Pancreas (tissue), 10 donors: ENCODE measurements at regions not wholly inside any gene's neighbourhood (a gene's known extent, or its start where the extent isn't known, plus 50 kb on each side); places are given as distances from the start of the nearest gene placed in this dataset.

Experiments
- ATAC-seq, 4 donors: fragments of 200-7000 bp; cut with Tn5 transposase; one replicate each; pipeline versions ENCODE4 v1.8.0 to v1.9.1; 2020; ENCODE audit warnings: mild to moderate bottlenecking in 4 of 4, moderate library complexity in 4 of 4
- DNase-seq, 6 donors: peaks; one replicate each; pipeline ENCODE4 v3.0.0-alpha.2; 2020
- FAIRE-seq: peaks from 2 replicates; lab custom pipeline; 2012; peaks lifted over from hg19 to GRCh38; lab: Jason Lieb, UNC
- H3K27ac ChIP-seq, 4 donors: fragments of 200-600 bp; sonication (generic); 1 replicate in 3 of 4; 2 replicates in 1 of 4; pipeline versions ENCODE4 v1.5.0 to v1.8.0; 2020
- H3K27me3 ChIP-seq, 4 donors: fragments of 200-600 bp; one replicate each; pipeline ENCODE4 v1.8.0; 2021
- H3K36me3 ChIP-seq, 3 donors: fragments of 200-600 bp; sonication (generic) in 1 of 3; one replicate each; pipeline versions ENCODE4 v1.5.0 to v1.8.0; 2020 to 2021
- H3K4me1 ChIP-seq, 3 donors: fragments of 200-600 bp; one replicate each; pipeline ENCODE4 v1.8.0; 2021
- H3K4me3 ChIP-seq, 4 donors: fragments of 200-600 bp; sonication (generic) in 2 of 4; one replicate each; pipeline versions ENCODE4 v1.5.0 to v1.8.0; 2020 to 2021
- H3K9me3 ChIP-seq, 4 donors: fragments of 200-600 bp; one replicate each; pipeline ENCODE4 v1.8.0; 2021
- WGBS, 2 donors: extraction: QIAGEN DNeasy Blood & Tissue Kit; methylation state at CpG; one replicate each; pipeline ENCODE4 v1.1.7; 2013; 5-methylcytosine and 5-hydroxymethylcytosine counted together
- intact Hi-C, 3 donors: fragments of 100-400 bp; cut with DNase I; formaldehyde crosslinking; loops; one replicate each; pipeline versions ENCODE4 v1.11.1 to v1.14.2; 2022
- TF ChIP-seq, protein P1 (sequence below), 4 donors: fragments of 200-600 bp; sonication (generic) in 3 of 4; IDR thresholded peaks; one replicate each; pipeline versions ENCODE4 v1.5.0 to v1.8.0; 2021; ENCODE audit warnings: antibody characterized with exemption in 4 of 4
- donor health status: healthy with polysubstance abuse.
- donor health status: DM: no; HTN: no; CAD: no; lungs with moderate emphysema.
- donor health status: DM: no; HTN: no; CAD: no.
- donor health status: control.
- donor health status: control.
- donor health status: Bipolar disorder and iron deficiency.
- donor health status: DM: yes; HTN: yes; CAD: no.
- donor health status: DM: no; HTN: no; CAD: no.
- donor health status: DM: no; HTN: no; CAD: no.
- donor health status: DM: yes; HTN: yes; CAD: no.

DNA sequence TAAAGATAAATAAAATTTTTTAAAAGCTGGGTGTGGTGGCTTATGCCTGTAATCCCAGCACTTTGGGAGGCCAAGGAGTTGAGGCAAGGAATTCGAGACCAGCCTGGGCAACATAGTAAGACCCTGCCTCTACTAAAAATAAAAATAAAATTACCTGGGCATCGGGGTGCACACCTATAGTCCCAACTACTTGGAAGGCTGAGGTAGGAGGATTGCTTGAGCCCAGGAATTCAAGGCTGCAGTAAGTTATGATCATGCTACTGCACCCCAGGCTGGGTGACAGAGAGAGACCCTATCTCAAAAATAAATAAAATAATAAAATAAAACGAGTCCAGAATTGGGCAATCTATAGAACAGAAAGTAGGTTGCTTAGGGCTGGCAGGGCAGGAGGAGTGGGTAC lies 228.7 kb downstream of the BCAS1 start:
- H3K4me1 ChIP-seq = peaks cover 0 to 7% (median 0%) of the 10 kb centered on the region in 3 donors
- DNase-seq (no peak), FAIRE-seq (no peak), ATAC-seq (no peak)
- no peaks in the 10 kb centered on the region for H3K9me3 ChIP-seq
- no peak overlapping the region for H3K4me3 ChIP-seq
- TF ChIP-seq, protein P1, sequence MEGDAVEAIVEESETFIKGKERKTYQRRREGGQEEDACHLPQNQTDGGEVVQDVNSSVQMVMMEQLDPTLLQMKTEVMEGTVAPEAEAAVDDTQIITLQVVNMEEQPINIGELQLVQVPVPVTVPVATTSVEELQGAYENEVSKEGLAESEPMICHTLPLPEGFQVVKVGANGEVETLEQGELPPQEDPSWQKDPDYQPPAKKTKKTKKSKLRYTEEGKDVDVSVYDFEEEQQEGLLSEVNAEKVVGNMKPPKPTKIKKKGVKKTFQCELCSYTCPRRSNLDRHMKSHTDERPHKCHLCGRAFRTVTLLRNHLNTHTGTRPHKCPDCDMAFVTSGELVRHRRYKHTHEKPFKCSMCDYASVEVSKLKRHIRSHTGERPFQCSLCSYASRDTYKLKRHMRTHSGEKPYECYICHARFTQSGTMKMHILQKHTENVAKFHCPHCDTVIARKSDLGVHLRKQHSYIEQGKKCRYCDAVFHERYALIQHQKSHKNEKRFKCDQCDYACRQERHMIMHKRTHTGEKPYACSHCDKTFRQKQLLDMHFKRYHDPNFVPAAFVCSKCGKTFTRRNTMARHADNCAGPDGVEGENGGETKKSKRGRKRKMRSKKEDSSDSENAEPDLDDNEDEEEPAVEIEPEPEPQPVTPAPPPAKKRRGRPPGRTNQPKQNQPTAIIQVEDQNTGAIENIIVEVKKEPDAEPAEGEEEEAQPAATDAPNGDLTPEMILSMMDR (IDR thresholded peaks at IDR 0.05) = no peak
- H3K27me3 ChIP-seq = no peaks in the 10 kb centered on the region
- intact Hi-C loops = no loop called here
- no peak overlapping the region for H3K27ac ChIP-seq
- H3K36me3 ChIP-seq = no peaks in the 10 kb centered on the region
- WGBS, 2 donors = 56 to 59% methylated on average over 3 of the region's 3 CpGs

DNA sequence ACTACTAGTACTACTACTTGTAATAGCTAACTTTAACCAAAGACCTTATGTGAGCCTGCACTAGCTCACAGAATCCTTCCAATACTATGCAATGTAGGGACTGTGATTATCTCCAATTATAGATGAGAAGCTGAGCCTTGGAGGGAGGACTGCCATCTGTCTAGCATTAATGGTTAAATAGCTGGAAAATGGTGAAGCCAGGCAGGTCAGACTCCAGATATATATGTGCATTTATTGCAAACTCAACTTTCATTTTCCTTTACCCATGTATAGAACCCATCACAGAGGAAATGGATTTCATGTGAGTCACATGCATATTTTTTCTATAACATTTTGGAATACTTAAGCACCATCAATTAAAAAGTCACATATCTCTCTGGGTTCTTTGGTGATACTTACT lies 229.9 kb downstream of the BCAS1 start:
- H3K9me3 ChIP-seq = no peaks in the 10 kb centered on the region
- H3K4me3 ChIP-seq = no peak overlapping the region
- no peak for DNase-seq
- TF ChIP-seq, protein P1 (IDR thresholded peaks at IDR 0.05) = no peak
- H3K27ac ChIP-seq = no peak overlapping the region
- peaks cover 0 to 7% (median 0%) of the 10 kb centered on the region in 3 donors for H3K4me1 ChIP-seq
- no peaks in the 10 kb centered on the region for H3K27me3 ChIP-seq
- FAIRE-seq = no peak
- no peak for ATAC-seq
- H3K36me3 ChIP-seq = no peaks in the 10 kb centered on the region
- intact Hi-C loops = no loop called here

- whole genome bisulfite sequencing, 2 donors = 48 to 53% methylated on average over 8 of the region's 8 CpGs
- Histone ChIP-seq H3K27ac (peak overlapping the region in 3 of 4 donors; percentile 2 to 46 (median 14)), H3K9me3 (no peaks in the 10 kb centered on the region), H3K4me1 (peaks cover 0 to 7% (median 0%) of the 10 kb centered on the region in 3 donors), H3K4me3 (no peak overlapping the region), H3K27me3 (no peaks in the 10 kb centered on the region), H3K36me3 (no peaks in the 10 kb centered on the region)
- DNase-seq = peak; percentile 54 to 80 (median 65)
- intact Hi-C loops = no loop called here
- TF ChIP-seq, protein P1 (IDR thresholded peaks at IDR 0.05) = no peak
- no peak for FAIRE-seq
- peak; percentile 94 to 95 (median 94) for ATAC-seq
Measured at GRCh38 chr20:53839423-53840176, 230.8 kb downstream of the BCAS1 start.

- 74 to 75% methylated on average over 14 of the region's 14 CpGs for WGBS, 2 donors
- Histone ChIP-seq H3K9me3 (no peaks in the 10 kb centered on the region), H3K27me3 (no peaks in the 10 kb centered on the region), H3K4me1 (peaks cover 0 to 7% (median 0%) of the 10 kb centered on the region in 3 donors), H3K36me3 (no peaks in the 10 kb centered on the region), H3K4me3 (no peak overlapping the region), H3K27ac (no peak overlapping the region)
- FAIRE-seq = no peak
- intact Hi-C loops = no loop called here
- DNase-seq = no peak
- TF ChIP-seq, protein P1 (IDR thresholded peaks at IDR 0.05) = no peak
- ATAC-seq = no peak
Measured at GRCh38 chr20:53838311-53838868, 232.0 kb downstream of the BCAS1 start.
